HEK293T (cell line): ENCODE measurements at regions not wholly inside any gene's neighbourhood (a gene's known extent, or its start where the extent isn't known, plus 50 kb on each side); places are given as distances from the start of the nearest gene placed in this dataset.
"Not testable (repeated sequence)": the region's sequence is repeated elsewhere in the genome, so short reads cannot be mapped to it uniquely, and the experiment has no call there.

Source experiments
- CTCF ChIA-PET: fragments of 350-600 bp; formaldehyde crosslinking; extraction: SDS; loops from one replicate; lab custom pipeline; 2021; ENCODE audit warnings: antibody characterized with exemption, inconsistent platforms; lab: Yijun Ruan, JAX
- POLR2A ChIA-PET: fragments of 350-600 bp; formaldehyde crosslinking; extraction: SDS; loops from one replicate; lab custom pipeline; 2020; ENCODE audit warnings: antibody characterized with exemption, inconsistent platforms; lab: Yijun Ruan, JAX
- DNase-seq: peaks from one replicate; pipeline ENCODE4 v3.0.0; 2012; ENCODE audit warnings: mixed read lengths; ENCODE audit errors: extremely low spot score
- ARNT ChIP-seq: fragments of 450-650 bp; IDR thresholded peaks from 2 replicates; pipeline ENCODE4 v1.6.1; 2017; ENCODE audit warnings: mild to moderate bottlenecking
- BHLHE40 ChIP-seq: fragments of 450-650 bp; IDR thresholded peaks from 2 replicates; pipeline ENCODE4 v1.6.1; 2016; ENCODE audit warnings: mild to moderate bottlenecking, moderate library complexity, borderline replicate concordance
- CTBP1 ChIP-seq: fragments of 450-650 bp; IDR thresholded peaks from 2 replicates; pipeline ENCODE4 v1.6.1; 2016; ENCODE audit warnings: borderline replicate concordance
- ELF4 ChIP-seq: fragments of 450-650 bp; IDR thresholded peaks from 2 replicates; pipeline ENCODE4 v1.6.1; 2017; ENCODE audit warnings: antibody characterized with exemption
- FOXA1 ChIP-seq: fragments of 450-650 bp; IDR thresholded peaks from 2 replicates; pipeline ENCODE4 v1.6.1; 2016; ENCODE audit warnings: mild to moderate bottlenecking
- FOXK2 ChIP-seq: fragments of 450-650 bp; IDR thresholded peaks from 2 replicates; pipeline ENCODE4 v1.6.1; 2016; ENCODE audit warnings: mild to moderate bottlenecking
- FOXM1 ChIP-seq: fragments of 450-650 bp; IDR thresholded peaks from 2 replicates; pipeline ENCODE4 v1.6.1; 2017; ENCODE audit warnings: mild to moderate bottlenecking, borderline replicate concordance
- HDGF ChIP-seq: fragments of 450-650 bp; IDR thresholded peaks from 2 replicates; pipeline ENCODE4 v1.6.1; 2017; ENCODE audit warnings: antibody characterized with exemption, borderline replicate concordance
- L3MBTL2 ChIP-seq: fragments of 450-650 bp; conservative IDR thresholded peaks from 2 replicates; pipeline ENCODE4 v1.6.1; 2016; ENCODE audit warnings: mild to moderate bottlenecking
- LEF1 ChIP-seq: fragments of 450-650 bp; IDR thresholded peaks from 2 replicates; pipeline ENCODE4 v1.6.1; 2017; ENCODE audit warnings: mild to moderate bottlenecking, borderline replicate concordance
- NFRKB ChIP-seq: fragments of 450-650 bp; IDR thresholded peaks from 2 replicates; pipeline ENCODE4 v1.6.1; 2016; ENCODE audit warnings: mild to moderate bottlenecking, moderate library complexity
- PKNOX1 ChIP-seq: fragments of 450-650 bp; IDR thresholded peaks from 2 replicates; pipeline ENCODE4 v1.6.1; 2016
- SP1 ChIP-seq: fragments of 450-650 bp; IDR thresholded peaks from 2 replicates; pipeline ENCODE4 v1.6.1; 2017
- SUZ12 ChIP-seq: fragments of 450-650 bp; IDR thresholded peaks from 2 replicates; pipeline ENCODE4 v1.6.1; 2016; ENCODE audit warnings: mild to moderate bottlenecking
- TARDBP ChIP-seq: fragments of 450-650 bp; IDR thresholded peaks from 2 replicates; pipeline ENCODE4 v1.6.1; 2016
- ZNF384 ChIP-seq: fragments of 450-650 bp; IDR thresholded peaks from 2 replicates; pipeline ENCODE4 v1.6.1; 2016

- CTCF ChIA-PET: no interaction called here
- no peak for DNase-seq
- TF ChIP-seq HDGF (no peak), SUZ12 (no peak), FOXA1 (no peak), ELF4 (no peak), ARNT (no peak), L3MBTL2 (no peak), ZNF384 (no peak), BHLHE40 (no peak)
- POLR2A ChIA-PET: no interaction called here
Measured at GRCh38 chr16:48062681-48063080, 93.1 kb downstream of the ABCC12 start.

- DNase-seq: no peak
- TF ChIP-seq SUZ12 (no peak), PKNOX1 (no peak), NFRKB (no peak), ARNT (no peak), HDGF (no peak), FOXA1 (no peak), FOXK2 (no peak), CTBP1 (no peak), L3MBTL2 (no peak), BHLHE40 (no peak), SP1 (no peak)
- CTCF ChIA-PET: interaction anchor here (0.7 kb wide), 1 partner anchor 633 kb away, joined by 4 read pairs; no protein-coding TSS in a partner anchor
- POLR2A ChIA-PET: no interaction called here
Measured at GRCh38 chr16:48059936-48060335, 95.9 kb downstream of the ABCC12 start.

GRCh38 chr16:48059190-48059589, 96.6 kb downstream of the ABCC12 start:
- CTCF ChIA-PET, POLR2A ChIA-PET, DNase-seq: not testable (repeated sequence)

- CTCF ChIA-PET: no interaction called here
- no peak for DNase-seq
- POLR2A ChIA-PET: no interaction called here
- peak; percentile 92 for TF ChIP-seq ZNF384
- TF ChIP-seq L3MBTL2: no peak
Measured at GRCh38 chr16:48057048-48057447, 98.7 kb downstream of the ABCC12 start.

- peak; percentile 70 for DNase-seq
- CTCF ChIA-PET: interaction anchor here (0.5 to 1.3 kb wide), 14 partner anchors 9 to 913 kb away, joined by 3 to 5 read pairs (median 3); no protein-coding TSS in a partner anchor
- TF ChIP-seq LEF1 (no peak), SP1 (no peak), ELF4 (no peak), NFRKB (no peak), HDGF (no peak), SUZ12 (no peak), PKNOX1 (no peak), TARDBP (no peak), FOXM1 (no peak), CTBP1 (no peak), BHLHE40 (no peak), FOXK2 (no peak), L3MBTL2 (no peak)
- POLR2A ChIA-PET: interaction anchor here (1.0 kb wide), 1 partner anchor 911 kb away, joined by 3 read pairs; the partner anchor contains the start of gene NETO2
Measured at GRCh38 chr16:48054881-48055601, 100.8 kb downstream of the ABCC12 start.

- TF ChIP-seq ELF4 (no peak), ARNT (no peak), FOXA1 (no peak), L3MBTL2 (no peak), SUZ12 (no peak), CTBP1 (no peak), NFRKB (no peak), LEF1 (no peak), TARDBP (no peak), PKNOX1 (no peak), BHLHE40 (no peak), FOXK2 (no peak)
- DNase-seq: no peak
- ChIA-PET CTCF (interaction anchor here (0.6 to 1.0 kb wide), 2 partner anchors 19 to 909 kb away, joined by 3 to 4 read pairs; partner anchors contain the start of gene NETO2), POLR2A (no interaction called here)
Measured at GRCh38 chr16:48053418-48053745, 102.4 kb downstream of the ABCC12 start.
